BE2C (cell line): ENCODE measurements at regions not wholly inside any gene's neighbourhood (a gene's known extent, or its start where the extent isn't known, plus 50 kb on each side); places are given as distances from the start of the nearest gene placed in this dataset.

Experiments used
- DNase-seq: peaks from one replicate; pipeline ENCODE4 v3.0.0-alpha.2; 2020
- H3K27me3 ChIP-seq: fragments of 250-450 bp; sonication (Bioruptor Pico); 2 replicates; pipeline ENCODE4 v1.5.1; 2020; ENCODE audit warnings: mild to moderate bottlenecking
- H3K36me3 ChIP-seq: fragments of 250-450 bp; sonication (Bioruptor Pico); 2 replicates; pipeline ENCODE4 v1.5.1; 2020; ENCODE audit warnings: mild to moderate bottlenecking
- H3K4me1 ChIP-seq: fragments of 250-450 bp; sonication (Bioruptor Pico); 2 replicates; pipeline ENCODE4 v1.5.1; 2020
- H3K4me3 ChIP-seq: 2 replicates; pipeline ENCODE4 v1.5.1; 2011; ENCODE audit warnings: low read depth, low read length
- H3K9me3 ChIP-seq: fragments of 250-450 bp; sonication (Bioruptor Pico); 2 replicates; pipeline ENCODE4 v1.5.1; 2020
- TF ChIP-seq, protein P1 (sequence below): IDR thresholded peaks from 2 replicates; pipeline ENCODE4 v1.5.1; 2012; ENCODE audit warnings: mild to moderate bottlenecking, low read depth, low read length

DNA sequence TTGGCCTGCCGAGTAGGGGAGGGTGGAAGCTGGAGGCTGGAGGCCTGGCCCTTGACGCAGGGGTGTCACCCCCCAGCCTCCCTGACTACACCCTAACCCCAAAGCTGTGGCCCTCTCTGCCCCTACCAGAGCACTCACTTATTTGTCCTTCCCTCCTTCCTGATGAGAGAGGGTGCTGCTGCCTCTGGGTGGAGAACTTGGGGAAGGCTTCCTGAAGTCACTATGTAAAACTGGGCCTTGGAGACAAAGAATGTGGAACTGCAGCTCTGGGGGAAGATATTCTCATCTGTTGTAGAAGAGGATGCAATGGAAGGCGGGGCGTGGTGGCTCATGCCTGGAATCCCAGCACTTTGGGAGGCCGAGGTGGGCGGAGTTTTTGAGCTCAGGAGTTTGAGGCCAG, 485.2 kb downstream of the ZNF536 start:
- no peak for DNase-seq
- H3K9me3 ChIP-seq = no peaks in the 10 kb centered on the region
- no peaks in the 10 kb centered on the region for H3K4me1 ChIP-seq

DNA sequence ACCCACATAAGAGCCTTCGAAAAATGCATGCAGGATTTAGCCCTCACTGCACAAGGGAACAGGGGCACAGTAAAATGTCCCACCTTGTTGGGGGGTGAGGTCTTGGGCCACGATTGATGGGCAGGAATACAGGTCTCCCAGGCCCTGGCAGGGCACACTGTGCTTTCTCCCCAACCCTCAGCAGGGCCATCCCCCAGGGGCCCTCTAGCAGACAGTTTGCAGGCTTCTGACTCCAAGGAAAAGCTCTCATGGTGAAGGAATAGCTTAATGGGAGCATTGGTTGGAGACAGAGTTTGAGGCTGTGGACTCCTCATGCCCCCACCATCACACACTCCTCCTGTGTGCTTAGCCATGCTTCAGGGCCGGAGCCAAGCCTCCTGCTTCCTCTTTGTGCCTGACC, 484.6 kb downstream of the ZNF536 start:
- DNase-seq = no peak
- H3K9me3 ChIP-seq = no peaks in the 10 kb centered on the region
- H3K4me1 ChIP-seq = no peaks in the 10 kb centered on the region
- no peak overlapping the region for H3K4me3 ChIP-seq
- H3K27me3 ChIP-seq = no peaks in the 10 kb centered on the region
- TF ChIP-seq, protein P1, sequence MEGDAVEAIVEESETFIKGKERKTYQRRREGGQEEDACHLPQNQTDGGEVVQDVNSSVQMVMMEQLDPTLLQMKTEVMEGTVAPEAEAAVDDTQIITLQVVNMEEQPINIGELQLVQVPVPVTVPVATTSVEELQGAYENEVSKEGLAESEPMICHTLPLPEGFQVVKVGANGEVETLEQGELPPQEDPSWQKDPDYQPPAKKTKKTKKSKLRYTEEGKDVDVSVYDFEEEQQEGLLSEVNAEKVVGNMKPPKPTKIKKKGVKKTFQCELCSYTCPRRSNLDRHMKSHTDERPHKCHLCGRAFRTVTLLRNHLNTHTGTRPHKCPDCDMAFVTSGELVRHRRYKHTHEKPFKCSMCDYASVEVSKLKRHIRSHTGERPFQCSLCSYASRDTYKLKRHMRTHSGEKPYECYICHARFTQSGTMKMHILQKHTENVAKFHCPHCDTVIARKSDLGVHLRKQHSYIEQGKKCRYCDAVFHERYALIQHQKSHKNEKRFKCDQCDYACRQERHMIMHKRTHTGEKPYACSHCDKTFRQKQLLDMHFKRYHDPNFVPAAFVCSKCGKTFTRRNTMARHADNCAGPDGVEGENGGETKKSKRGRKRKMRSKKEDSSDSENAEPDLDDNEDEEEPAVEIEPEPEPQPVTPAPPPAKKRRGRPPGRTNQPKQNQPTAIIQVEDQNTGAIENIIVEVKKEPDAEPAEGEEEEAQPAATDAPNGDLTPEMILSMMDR = no peak
- H3K36me3 ChIP-seq = no peaks in the 10 kb centered on the region

More for the DNA sequence above, 485.2 kb downstream of the ZNF536 start:
- Histone ChIP-seq H3K36me3 (no peaks in the 10 kb centered on the region), H3K27me3 (no peaks in the 10 kb centered on the region), H3K4me3 (no peak overlapping the region)
- TF ChIP-seq, protein P1 = no peak

DNA sequence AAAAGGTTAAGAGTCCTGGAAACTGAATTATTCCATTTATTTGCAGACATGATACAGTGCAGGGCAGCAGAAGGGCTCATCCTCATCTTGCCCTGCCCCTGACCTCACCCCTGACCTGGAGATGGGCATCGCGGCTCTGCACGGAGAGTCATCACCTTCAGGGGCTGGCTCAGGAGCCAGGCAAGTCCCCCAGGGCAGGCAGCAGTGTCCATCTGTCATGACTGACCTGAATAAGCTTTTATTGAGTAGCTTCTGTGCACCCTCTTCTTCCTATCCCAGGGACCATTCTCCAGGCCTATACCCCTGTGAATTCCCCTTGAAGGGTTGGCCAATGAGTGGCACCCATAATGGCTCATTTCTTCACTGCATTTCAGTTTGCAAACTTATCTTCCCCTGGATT, 484.2 kb downstream of the ZNF536 start:
- no peaks in the 10 kb centered on the region for H3K9me3 ChIP-seq
- H3K4me1 ChIP-seq = no peaks in the 10 kb centered on the region
- TF ChIP-seq, protein P1 = no peak

DNA sequence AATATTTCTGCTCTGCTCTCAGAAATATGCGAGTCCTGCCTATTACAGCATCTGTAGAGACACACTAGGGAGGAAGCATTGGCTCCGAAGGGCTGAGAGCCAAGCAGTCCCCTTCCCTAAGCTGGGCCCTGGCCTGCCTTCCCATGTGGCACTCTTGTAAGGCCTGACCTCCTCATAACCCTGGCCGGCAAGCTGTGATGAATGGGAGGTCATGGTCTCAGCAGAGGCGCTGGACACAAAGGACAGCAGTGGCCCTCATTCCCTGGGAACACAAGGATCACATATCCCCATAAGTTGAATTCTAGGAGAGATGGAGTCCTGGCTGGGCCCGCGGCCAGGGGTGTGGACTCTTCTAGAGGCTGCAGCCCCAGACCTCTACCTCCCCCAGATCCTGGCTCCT, 483.3 kb downstream of the ZNF536 start:
- DNase-seq = no peak
- TF ChIP-seq, protein P1 = no peak
- no peaks in the 10 kb centered on the region for H3K27me3 ChIP-seq

More for the DNA sequence above, 484.2 kb downstream of the ZNF536 start:
- Histone ChIP-seq H3K27me3 (no peaks in the 10 kb centered on the region), H3K4me3 (no peak overlapping the region), H3K36me3 (no peaks in the 10 kb centered on the region)
- DNase-seq = no peak

DNA sequence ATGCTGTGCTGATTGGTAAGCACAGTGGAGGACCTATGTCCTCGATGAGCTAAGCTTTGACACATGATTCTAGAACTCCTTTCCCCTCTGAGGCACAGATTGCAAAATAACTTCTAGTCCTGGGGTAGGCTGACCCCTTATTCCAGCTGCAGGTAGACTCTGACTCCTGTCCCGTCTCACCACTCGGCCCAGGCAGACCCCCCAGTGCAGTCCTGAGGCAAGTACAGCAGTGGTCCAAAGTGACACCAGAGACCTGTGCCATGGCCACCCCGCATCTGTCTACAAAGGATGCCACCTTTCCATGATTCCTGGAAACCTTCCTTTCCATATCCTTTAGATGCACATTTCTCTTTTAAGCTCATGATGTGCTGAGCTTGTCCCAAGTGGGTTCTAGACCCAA, 482.5 kb downstream of the ZNF536 start:
- Histone ChIP-seq H3K36me3 (no peaks in the 10 kb centered on the region), H3K4me3 (no peak overlapping the region), H3K4me1 (no peaks in the 10 kb centered on the region), H3K27me3 (no peaks in the 10 kb centered on the region), H3K9me3 (no peaks in the 10 kb centered on the region)
- no peak for DNase-seq
- TF ChIP-seq, protein P1 = no peak

More for the DNA sequence above, 483.3 kb downstream of the ZNF536 start:
- no peak overlapping the region for H3K4me3 ChIP-seq
- H3K9me3 ChIP-seq = no peaks in the 10 kb centered on the region
- H3K36me3 ChIP-seq = no peaks in the 10 kb centered on the region
- H3K4me1 ChIP-seq = no peaks in the 10 kb centered on the region

DNA sequence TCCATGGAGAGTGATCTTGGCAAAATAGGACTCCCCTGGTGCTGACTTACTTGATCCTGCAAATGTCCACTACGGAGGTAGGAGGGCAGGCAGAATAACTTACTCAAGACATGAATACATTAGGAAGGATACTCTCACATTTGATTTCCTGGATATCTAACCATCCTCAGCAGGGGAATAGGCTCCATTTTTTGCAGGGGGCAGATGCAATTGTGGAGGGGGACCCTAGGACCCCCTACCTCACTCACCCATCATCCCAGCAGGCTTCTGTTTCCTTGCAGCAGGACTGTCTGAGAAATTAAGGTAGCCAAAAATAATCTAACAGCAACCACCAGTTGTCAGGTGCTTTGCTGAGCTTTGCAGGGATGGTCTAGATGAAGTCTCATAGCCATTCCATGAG, 482.0 kb downstream of the ZNF536 start:
- no peaks in the 10 kb centered on the region for H3K9me3 ChIP-seq
- H3K36me3 ChIP-seq = no peaks in the 10 kb centered on the region
- no peak for DNase-seq
- no peaks in the 10 kb centered on the region for H3K27me3 ChIP-seq
- TF ChIP-seq, protein P1 = no peak
- no peaks in the 10 kb centered on the region for H3K4me1 ChIP-seq
- no peak overlapping the region for H3K4me3 ChIP-seq
